Esophagus squamous epithelium (tissue), 5 donors: ENCODE measurements at regions not wholly inside any gene's neighbourhood (a gene's known extent, or its start where the extent isn't known, plus 50 kb on each side); places are given as distances from the start of the nearest gene placed in this dataset.
A peak's percentile ranks its signal among the peaks of the same experiment; 100 is the strongest.

Experiments
- DNase-seq: peaks from one replicate; lab custom pipeline; 2025; lab: John Stamatoyannopoulos, UW
- H3K27ac ChIP-seq, 4 donors: fragments of 200-600 bp; sonication (generic); one replicate each; pipeline ENCODE4 v1.5.1; 2016 to 2019; ENCODE audit warnings: mild to moderate bottlenecking in 1 of 4
- H3K27me3 ChIP-seq, 4 donors: fragments of 200-600 bp; sonication (generic); 1 replicate in 3 of 4; 2 replicates in 1 of 4; pipeline versions ENCODE4 v1.5.1 to v1.6.0; 2017 to 2021; ENCODE audit warnings: antibody characterized with exemption in 1 of 4
- H3K36me3 ChIP-seq, 3 donors: fragments of 200-600 bp; sonication (generic); one replicate each; pipeline ENCODE4 v1.5.1; 2016 to 2019
- H3K4me1 ChIP-seq, 3 donors: fragments of 200-600 bp; sonication (generic); one replicate each; pipeline ENCODE4 v1.5.1; 2017 to 2019
- H3K4me3 ChIP-seq, 4 donors: fragments of 200-600 bp; sonication (generic); 1 replicate in 3 of 4; 2 replicates in 1 of 4; pipeline ENCODE4 v1.5.1; 2016 to 2019; ENCODE audit warnings: mild to moderate bottlenecking in 2 of 4, moderate library complexity in 1 of 4
- H3K9me3 ChIP-seq, 3 donors: fragments of 200-600 bp; sonication (generic); one replicate each; pipeline ENCODE4 v1.5.1; 2016 to 2019
- POLR2A ChIP-seq, 4 donors: fragments of 450-650 bp; IDR thresholded peaks; one replicate each; pipeline ENCODE4 v1.6.1; 2017; ENCODE audit warnings: antibody characterized with exemption in 4 of 4, mild to moderate bottlenecking in 4 of 4, moderate library complexity in 3 of 4
- WGBS, 2 donors: methylation state at CpG; one replicate each; pipeline ENCODE4 v1.1.5; 2018; 5-methylcytosine and 5-hydroxymethylcytosine counted together
- intact Hi-C: fragments of 100-400 bp; cut with DNase I; formaldehyde crosslinking; loops from one replicate; pipeline ENCODE4 v1.15.0; 2022
- TF ChIP-seq, protein P1 (sequence below), 6 experiments: fragments of 450-650 bp in 4 of 6; fragments of 200-600 bp in 2 of 6; sonication (generic) in 2 of 6; IDR thresholded peaks; one replicate each; pipeline ENCODE4 v1.5.1; 2016 to 2019; ENCODE audit warnings: antibody characterized with exemption in 6 of 6, mild to moderate bottlenecking in 4 of 6, moderate library complexity in 4 of 6
- donor health status: DM: yes; HTN: yes; CAD: no.

DNA sequence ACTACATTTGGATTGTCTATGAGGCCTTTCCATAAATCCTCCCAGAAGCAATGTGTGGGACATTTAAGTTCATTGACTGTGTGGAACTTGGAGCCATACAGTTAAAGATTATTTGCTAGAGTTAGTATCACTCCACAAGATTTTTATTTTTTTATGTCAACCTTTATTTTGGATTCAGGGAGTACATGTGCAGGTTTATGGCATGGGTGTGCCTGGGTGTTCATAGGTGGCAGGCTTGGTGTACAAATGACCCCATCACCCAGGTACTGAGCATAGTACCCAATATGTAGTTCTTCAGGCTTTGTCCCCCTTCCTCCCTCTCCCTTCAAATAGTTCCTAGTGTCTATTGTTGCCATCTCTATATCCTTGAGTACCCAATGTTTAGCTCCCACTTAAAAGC is 199.8 kb upstream of the ZFP42 start:
- DNase-seq, result no peak
- H3K27ac ChIP-seq, result no peak overlapping the region
- H3K4me3 ChIP-seq, result no peak overlapping the region
- H3K36me3 ChIP-seq, result no peaks in the 10 kb centered on the region
- no peaks in the 10 kb centered on the region for H3K27me3 ChIP-seq
- intact Hi-C loops, result no loop called here
- H3K9me3 ChIP-seq, result peaks cover 0 to 9% (median 0%) of the 10 kb centered on the region in 3 donors
- TF ChIP-seq, protein P1, sequence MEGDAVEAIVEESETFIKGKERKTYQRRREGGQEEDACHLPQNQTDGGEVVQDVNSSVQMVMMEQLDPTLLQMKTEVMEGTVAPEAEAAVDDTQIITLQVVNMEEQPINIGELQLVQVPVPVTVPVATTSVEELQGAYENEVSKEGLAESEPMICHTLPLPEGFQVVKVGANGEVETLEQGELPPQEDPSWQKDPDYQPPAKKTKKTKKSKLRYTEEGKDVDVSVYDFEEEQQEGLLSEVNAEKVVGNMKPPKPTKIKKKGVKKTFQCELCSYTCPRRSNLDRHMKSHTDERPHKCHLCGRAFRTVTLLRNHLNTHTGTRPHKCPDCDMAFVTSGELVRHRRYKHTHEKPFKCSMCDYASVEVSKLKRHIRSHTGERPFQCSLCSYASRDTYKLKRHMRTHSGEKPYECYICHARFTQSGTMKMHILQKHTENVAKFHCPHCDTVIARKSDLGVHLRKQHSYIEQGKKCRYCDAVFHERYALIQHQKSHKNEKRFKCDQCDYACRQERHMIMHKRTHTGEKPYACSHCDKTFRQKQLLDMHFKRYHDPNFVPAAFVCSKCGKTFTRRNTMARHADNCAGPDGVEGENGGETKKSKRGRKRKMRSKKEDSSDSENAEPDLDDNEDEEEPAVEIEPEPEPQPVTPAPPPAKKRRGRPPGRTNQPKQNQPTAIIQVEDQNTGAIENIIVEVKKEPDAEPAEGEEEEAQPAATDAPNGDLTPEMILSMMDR (IDR thresholded peaks at IDR 0.05), result no peak
- TF ChIP-seq POLR2A (IDR thresholded peaks at IDR 0.05), result no peak
- no peaks in the 10 kb centered on the region for H3K4me1 ChIP-seq

DNA sequence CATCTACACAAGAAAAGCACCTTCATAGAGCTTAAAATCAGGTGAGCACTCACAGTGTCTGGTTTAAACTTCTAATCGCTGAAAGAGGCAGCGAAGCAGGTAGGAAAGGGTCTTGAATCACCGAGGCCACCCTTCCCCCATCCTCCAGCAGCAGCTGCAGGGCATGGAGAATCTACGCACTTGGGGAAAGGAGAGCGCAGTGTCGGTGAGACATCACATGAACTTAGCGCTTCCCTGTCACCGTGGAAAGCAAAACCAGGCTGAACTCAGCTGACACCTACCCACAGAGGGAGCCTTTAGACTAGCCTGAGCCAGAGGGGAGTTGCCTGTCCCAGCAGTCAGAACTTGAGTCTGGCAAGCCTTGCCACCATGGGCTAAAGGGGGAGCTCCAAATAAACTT is 197.2 kb upstream of the ZFP42 start:
- Histone ChIP-seq H3K27ac (no peak overlapping the region), H3K9me3 (peaks cover 0 to 9% (median 0%) of the 10 kb centered on the region in 3 donors), H3K27me3 (no peaks in the 10 kb centered on the region), H3K4me3 (no peak overlapping the region), H3K36me3 (no peaks in the 10 kb centered on the region), H3K4me1 (no peaks in the 10 kb centered on the region)
- TF ChIP-seq, protein P1 (IDR thresholded peaks at IDR 0.05), result no peak
- no peak for TF ChIP-seq POLR2A (IDR thresholded peaks at IDR 0.05)
- intact Hi-C loops, result no loop called here
- DNase-seq, result no peak
- 73 to 76% methylated on average over 5 to 6 of the region's 8 CpGs for WGBS, 2 donors

DNA sequence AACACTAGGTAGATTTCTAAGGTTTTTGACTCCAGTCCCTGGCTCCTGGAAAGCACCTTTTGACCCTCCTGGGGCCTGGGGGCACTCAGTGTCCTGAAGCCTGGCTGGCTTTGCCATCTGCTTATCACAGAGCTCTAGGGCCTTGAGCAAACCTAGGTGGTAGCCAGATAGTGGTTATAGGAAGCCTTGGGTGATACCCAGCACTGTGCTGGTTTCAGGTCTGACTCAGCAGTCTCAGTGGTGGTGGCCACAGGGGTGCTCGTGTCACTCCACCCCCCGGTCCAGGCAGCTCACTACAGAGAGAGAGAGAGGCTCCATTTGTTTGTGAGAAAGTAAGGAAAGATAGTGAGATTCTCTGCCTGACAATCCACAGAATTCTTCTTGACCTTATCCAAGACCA is 195.8 kb upstream of the ZFP42 start:
- peaks cover 0 to 9% (median 0%) of the 10 kb centered on the region in 3 donors for H3K9me3 ChIP-seq
- H3K4me1 ChIP-seq, result no peaks in the 10 kb centered on the region
- intact Hi-C loops, result no loop called here
- H3K27ac ChIP-seq, result no peak overlapping the region
- no peak overlapping the region for H3K4me3 ChIP-seq
- no peaks in the 10 kb centered on the region for H3K36me3 ChIP-seq
- no peaks in the 10 kb centered on the region for H3K27me3 ChIP-seq
- DNase-seq, result no peak
- WGBS, 2 donors, result 61% methylated on average over 2 of the region's 2 CpGs; no CpG with 5 or more reads in 1 of the 2 donors
- TF ChIP-seq, protein P1 (IDR thresholded peaks at IDR 0.05), result no peak
- no peak for TF ChIP-seq POLR2A (IDR thresholded peaks at IDR 0.05)

DNA sequence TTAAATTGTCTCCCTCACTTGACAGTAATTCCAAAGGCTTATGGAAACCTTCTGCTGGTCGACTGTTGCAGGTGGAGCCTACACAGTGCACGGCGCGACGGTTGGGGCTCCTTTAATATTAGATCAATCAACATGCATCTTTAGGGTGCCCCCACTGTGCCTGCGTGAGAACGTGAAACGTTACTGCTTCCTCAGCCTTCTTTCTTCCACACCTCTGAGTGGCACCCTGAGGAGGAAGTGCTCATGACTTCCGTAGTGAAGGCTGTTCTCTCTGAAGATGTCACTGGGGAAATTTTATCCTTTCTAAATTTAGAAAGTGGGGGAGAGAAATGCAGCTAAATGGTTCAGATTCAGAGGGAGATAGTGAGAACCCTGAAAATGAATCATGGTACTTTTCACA is 184.0 kb upstream of the ZFP42 start:
- 45 to 67% methylated on average over 9 of the region's 9 CpGs for WGBS, 2 donors
- no peak overlapping the region for H3K4me3 ChIP-seq
- no peak for DNase-seq
- no peak overlapping the region for H3K27ac ChIP-seq
- no peaks in the 10 kb centered on the region for H3K4me1 ChIP-seq
- intact Hi-C loops, result no loop called here
- H3K36me3 ChIP-seq, result no peaks in the 10 kb centered on the region
- no peaks in the 10 kb centered on the region for H3K9me3 ChIP-seq
- H3K27me3 ChIP-seq, result no peaks in the 10 kb centered on the region
- TF ChIP-seq, protein P1 (IDR thresholded peaks at IDR 0.05), result no peak
- TF ChIP-seq POLR2A (IDR thresholded peaks at IDR 0.05), result no peak

DNA sequence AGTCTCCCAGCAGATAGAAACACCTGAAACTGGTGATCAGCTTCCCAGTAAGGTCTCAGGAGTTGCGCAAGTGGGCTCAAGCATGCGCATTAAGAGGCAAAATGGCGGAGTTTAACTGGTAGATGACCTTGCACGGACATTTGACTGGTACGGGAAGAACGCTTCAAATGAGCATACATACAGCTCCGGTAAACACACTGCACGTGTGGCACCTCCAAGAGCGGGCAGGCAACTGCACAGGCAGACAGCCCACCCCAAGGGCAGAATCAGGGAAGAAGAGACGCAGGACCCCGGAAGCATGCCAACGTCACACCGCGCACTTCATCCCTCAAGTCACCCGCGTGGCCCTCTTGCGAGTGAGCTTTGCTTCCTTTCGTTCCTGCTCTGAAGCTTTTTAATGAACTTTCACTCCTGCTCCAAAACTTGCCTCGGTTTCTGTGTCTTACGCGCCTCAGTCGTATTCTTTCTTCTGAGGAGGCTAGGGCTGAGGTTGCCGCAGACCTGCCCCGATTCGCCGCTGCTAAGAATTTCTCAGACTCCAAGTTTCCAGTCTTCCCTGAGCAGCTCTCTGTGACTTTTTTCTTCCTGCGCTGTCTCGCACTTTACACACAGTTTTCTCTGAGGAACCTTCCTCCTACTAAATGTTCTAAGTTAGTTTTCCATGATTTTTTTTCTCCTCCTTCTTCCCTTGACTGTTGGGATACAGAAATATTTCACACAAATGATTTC is 180.7 kb upstream of the ZFP42 start:
- TF ChIP-seq, protein P1 (IDR thresholded peaks at IDR 0.05), result no peak
- no peak for TF ChIP-seq POLR2A (IDR thresholded peaks at IDR 0.05)
- DNase-seq, result no peak
- no peaks in the 10 kb centered on the region for H3K4me1 ChIP-seq
- WGBS, 2 donors, result 85% methylated on average over 25 to 28 of the region's 28 CpGs
- H3K9me3 ChIP-seq, result no peaks in the 10 kb centered on the region
- intact Hi-C loops, result no loop called here
- peak overlapping the region in 2 of 4 donors; percentile 22 to 44 for H3K27ac ChIP-seq
- no peaks in the 10 kb centered on the region for H3K27me3 ChIP-seq
- H3K36me3 ChIP-seq, result no peaks in the 10 kb centered on the region
- peak overlapping the region in 3 of 4 donors; percentile 13 to 32 (median 27) for H3K4me3 ChIP-seq
